Ishikawa (cell line): ENCODE measurements at regions not wholly inside any gene's neighbourhood (a gene's known extent, or its start where the extent isn't known, plus 50 kb on each side); places are given as distances from the start of the nearest gene placed in this dataset.

ENCODE experiments used
- CEBPB ChIP-seq: IDR thresholded peaks from 2 replicates; pipeline ENCODE4 v1.6.1; 2012
- CREB1 ChIP-seq: IDR thresholded peaks from 2 replicates; pipeline ENCODE4 v1.6.1; 2012; ENCODE audit warnings: low read depth
- EGR1 ChIP-seq: IDR thresholded peaks from 2 replicates; pipeline ENCODE4 v1.6.1; 2012
- EP300 ChIP-seq: IDR thresholded peaks from 2 replicates; pipeline ENCODE4 v1.6.1; 2012; ENCODE audit warnings: borderline replicate concordance
- FOXM1 ChIP-seq: IDR thresholded peaks from 2 replicates; pipeline ENCODE4 v1.6.1; 2012; ENCODE audit warnings: low read depth, borderline replicate concordance
- NFIC ChIP-seq: IDR thresholded peaks from 2 replicates; pipeline ENCODE4 v1.6.1; 2012
- RAD21 ChIP-seq: IDR thresholded peaks from 2 replicates; pipeline ENCODE4 v1.6.1; 2012; ENCODE audit warnings: low read depth
- REST ChIP-seq: IDR thresholded peaks from 2 replicates; pipeline ENCODE4 v1.6.1; 2012; ENCODE audit warnings: low read depth, mild to moderate bottlenecking
- TAF1 ChIP-seq: IDR thresholded peaks from 2 replicates; pipeline ENCODE4 v1.6.1; 2012; ENCODE audit warnings: low read depth, mild to moderate bottlenecking
- TCF12 ChIP-seq: IDR thresholded peaks from 2 replicates; pipeline ENCODE4 v1.6.1; 2012; ENCODE audit warnings: low read depth
- TEAD4 ChIP-seq: IDR thresholded peaks from 2 replicates; pipeline ENCODE4 v1.6.1; 2012
- USF1 ChIP-seq: IDR thresholded peaks from 2 replicates; pipeline ENCODE4 v1.6.1; 2012
- YY1 ChIP-seq: IDR thresholded peaks from 2 replicates; pipeline ENCODE4 v1.6.1; 2012; ENCODE audit warnings: low read depth
- ZBTB7A ChIP-seq: IDR thresholded peaks from 2 replicates; pipeline ENCODE4 v1.6.1; 2012; ENCODE audit warnings: low read depth
- TF ChIP-seq, protein P1 (sequence below): IDR thresholded peaks from 2 replicates; pipeline ENCODE4 v1.6.1; 2012

- TF ChIP-seq NFIC (no peak), ZBTB7A (no peak), TAF1 (no peak)
Measured at GRCh38 chr2:53373126-53373525, 394.5 kb upstream of the CHAC2 start.

DNA sequence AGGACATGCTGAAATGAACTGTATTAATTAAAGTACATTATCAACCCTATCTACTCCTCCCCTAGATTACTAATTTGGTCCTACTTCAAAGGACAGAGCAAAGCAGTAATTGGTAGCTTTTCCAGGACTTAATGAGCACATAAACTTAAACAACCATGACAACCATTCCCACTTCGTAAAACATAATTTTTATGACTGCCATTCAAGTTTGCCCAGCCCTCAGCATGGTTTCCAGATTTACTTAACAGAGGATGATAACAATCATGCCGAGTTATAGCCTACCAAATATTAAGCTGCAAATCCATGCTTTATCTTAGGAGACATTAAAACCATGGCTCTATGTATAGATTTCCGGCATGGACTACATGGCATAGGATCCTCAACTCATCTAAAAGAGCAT lies 401.1 kb upstream of the CHAC2 start:
- TF ChIP-seq FOXM1 (no peak), USF1 (no peak), ZBTB7A (no peak), REST (no peak), NFIC (no peak), CEBPB (no peak), TCF12 (no peak), TEAD4 (no peak), YY1 (no peak), CREB1 (no peak), EP300 (no peak), TAF1 (no peak)

GRCh38 chr2:53362934-53363333 lies 404.7 kb upstream of the CHAC2 start:
- TF ChIP-seq RAD21 (no peak), REST (no peak), FOXM1 (no peak), CREB1 (no peak), YY1 (no peak), NFIC (no peak), EP300 (no peak), TCF12 (no peak), TAF1 (no peak), USF1 (no peak), TEAD4 (no peak), EGR1 (no peak), CEBPB (no peak), ZBTB7A (no peak)
- TF ChIP-seq, protein P1, sequence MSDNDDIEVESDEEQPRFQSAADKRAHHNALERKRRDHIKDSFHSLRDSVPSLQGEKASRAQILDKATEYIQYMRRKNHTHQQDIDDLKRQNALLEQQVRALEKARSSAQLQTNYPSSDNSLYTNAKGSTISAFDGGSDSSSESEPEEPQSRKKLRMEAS: no peak

GRCh38 chr2:53356291-53356905 lies 411.2 kb upstream of the CHAC2 start:
- no peak for TF ChIP-seq CEBPB
- no peak for TF ChIP-seq REST
- TF ChIP-seq FOXM1: no peak
- TF ChIP-seq EP300: no peak
- TF ChIP-seq TCF12: no peak
- TF ChIP-seq, protein P1: no peak
- TF ChIP-seq TAF1: no peak
- no peak for TF ChIP-seq EGR1
- no peak for TF ChIP-seq RAD21
- no peak for TF ChIP-seq ZBTB7A
- no peak for TF ChIP-seq CREB1
